ENCODE measurements at regions not wholly inside any gene's neighbourhood (a gene's known extent, or its start where the extent isn't known, plus 50 kb on each side); places are given as distances from the start of the nearest gene placed in this dataset.

DNA sequence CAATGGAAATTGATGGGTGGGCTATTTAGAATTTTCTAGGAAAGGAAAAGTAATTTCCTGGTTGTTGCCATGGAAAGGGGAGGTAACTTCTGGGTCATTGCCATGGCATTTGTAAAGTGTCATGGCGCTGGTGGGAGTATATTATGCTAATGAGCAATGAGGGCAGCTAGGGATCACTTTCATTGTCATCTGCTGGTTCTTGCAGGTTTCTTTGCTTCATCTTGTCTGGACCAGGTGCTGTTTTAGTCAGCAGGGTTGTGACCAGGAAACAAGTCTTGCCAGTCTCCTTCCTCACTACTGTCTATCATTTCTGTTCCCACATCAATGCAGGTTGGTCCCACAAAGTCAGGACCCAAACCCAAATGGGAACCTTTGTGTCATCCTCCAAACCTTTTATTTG lies 237.6 kb upstream of the C11orf87 start:
- H3K79me2 ChIP-seq (ENCODE audit: insufficient read depth, low read length): no peaks in the 10 kb centered on the region
- no peaks in the 10 kb centered on the region for H3K9me3 ChIP-seq (ENCODE audit: insufficient read depth, low read depth, low read length)
- no peaks in the 10 kb centered on the region for H3F3A ChIP-seq (ENCODE audit: low read depth)
- H3K27me3 ChIP-seq (ENCODE audit: insufficient read depth, low read length, poor library complexity, severe bottlenecking): no peaks in the 10 kb centered on the region
- no peaks in the 10 kb centered on the region for H3K4me1 ChIP-seq (ENCODE audit: insufficient read depth, low read length, poor library complexity, severe bottlenecking)
- no peak overlapping the region for H3K4me2 ChIP-seq (ENCODE audit: low read depth, low read length, poor library complexity, severe bottlenecking)
- H4K20me1 ChIP-seq (ENCODE audit: insufficient read depth, low read length, poor library complexity, severe bottlenecking): no peaks in the 10 kb centered on the region
- H2AFZ ChIP-seq (ENCODE audit: low read length): no peak overlapping the region
- H3K36me3 ChIP-seq (ENCODE audit: insufficient read depth, low read length): no peaks in the 10 kb centered on the region
- no peak overlapping the region for H3K9ac ChIP-seq (ENCODE audit: low read depth, low read length, poor library complexity, severe bottlenecking)
- no peaks in the 10 kb centered on the region for H3K9me2 ChIP-seq (replicated peaks; ENCODE audit: low read depth, low read length)
- TF ChIP-seq EZH2phosphoT487 (IDR thresholded peaks at IDR 0.05; ENCODE audit: borderline replicate concordance) (no peak), CTCF (conservative IDR thresholded peaks at IDR 0.05; ENCODE audit: low read length) (no peak)
- H3K4me3 ChIP-seq (ENCODE audit: low read length, poor library complexity, severe bottlenecking): no peak overlapping the region

- TF ChIP-seq CTCF (conservative IDR thresholded peaks at IDR 0.05; ENCODE audit: low read length): no peak
- no peak for TF ChIP-seq EZH2phosphoT487 (IDR thresholded peaks at IDR 0.05; ENCODE audit: borderline replicate concordance)
- H2AFZ ChIP-seq (ENCODE audit: low read length): no peak overlapping the region
- H3K4me1 ChIP-seq (ENCODE audit: insufficient read depth, low read length, poor library complexity, severe bottlenecking): peaks cover 20% of the 10 kb centered on the region
- H3K36me3 ChIP-seq (ENCODE audit: insufficient read depth, low read length): no peaks in the 10 kb centered on the region
- H3K27me3 ChIP-seq (ENCODE audit: insufficient read depth, low read length, poor library complexity, severe bottlenecking): no peaks in the 10 kb centered on the region
- no peaks in the 10 kb centered on the region for H3K9me3 ChIP-seq (ENCODE audit: insufficient read depth, low read depth, low read length)
- no peaks in the 10 kb centered on the region for H3F3A ChIP-seq (ENCODE audit: low read depth)
- H3K79me2 ChIP-seq (ENCODE audit: insufficient read depth, low read length): no peaks in the 10 kb centered on the region
- no peaks in the 10 kb centered on the region for H3K9me2 ChIP-seq (replicated peaks; ENCODE audit: low read depth, low read length)
- H3K9ac ChIP-seq (ENCODE audit: low read depth, low read length, poor library complexity, severe bottlenecking): no peak overlapping the region
- no peak overlapping the region for H3K4me2 ChIP-seq (ENCODE audit: low read depth, low read length, poor library complexity, severe bottlenecking)
- no peaks in the 10 kb centered on the region for H4K20me1 ChIP-seq (ENCODE audit: insufficient read depth, low read length, poor library complexity, severe bottlenecking)
- no peak overlapping the region for H3K4me3 ChIP-seq (ENCODE audit: low read length, poor library complexity, severe bottlenecking)
These were observed 229.1 kb upstream of the C11orf87 start for GRCh38 chr11:109192864-109193263.

- Histone ChIP-seq H4K20me1 (ENCODE audit: insufficient read depth, low read length, poor library complexity, severe bottlenecking) (no peaks in the 10 kb centered on the region), H3K9me2 (replicated peaks; ENCODE audit: low read depth, low read length) (no peaks in the 10 kb centered on the region), H3K36me3 (ENCODE audit: insufficient read depth, low read length) (no peaks in the 10 kb centered on the region), H3K4me1 (ENCODE audit: insufficient read depth, low read length, poor library complexity, severe bottlenecking) (peaks cover 24% of the 10 kb centered on the region), H3K4me3 (ENCODE audit: low read length, poor library complexity, severe bottlenecking) (no peak overlapping the region), H3K27me3 (ENCODE audit: insufficient read depth, low read length, poor library complexity, severe bottlenecking) (no peaks in the 10 kb centered on the region), H2AFZ (ENCODE audit: low read length) (no peak overlapping the region), H3K4me2 (ENCODE audit: low read depth, low read length, poor library complexity, severe bottlenecking) (no peak overlapping the region), H3K9ac (ENCODE audit: low read depth, low read length, poor library complexity, severe bottlenecking) (no peak overlapping the region), H3K9me3 (ENCODE audit: insufficient read depth, low read depth, low read length) (no peaks in the 10 kb centered on the region), H3K79me2 (ENCODE audit: insufficient read depth, low read length) (no peaks in the 10 kb centered on the region), H3F3A (ENCODE audit: low read depth) (no peaks in the 10 kb centered on the region)
- no peak for TF ChIP-seq EZH2phosphoT487 (IDR thresholded peaks at IDR 0.05; ENCODE audit: borderline replicate concordance)
- no peak for TF ChIP-seq CTCF (conservative IDR thresholded peaks at IDR 0.05; ENCODE audit: low read length)
These were observed 228.1 kb upstream of the C11orf87 start for GRCh38 chr11:109193880-109194279.
